ENCODE measurements at regions not wholly inside any gene's neighbourhood (a gene's known extent, or its start where the extent isn't known, plus 50 kb on each side); places are given as distances from the start of the nearest gene placed in this dataset.

- DNase-seq = no peak
Observed at GRCh38 chr7:159253657-159254056, 109.0 kb upstream of the VIPR2 start.

DNA sequence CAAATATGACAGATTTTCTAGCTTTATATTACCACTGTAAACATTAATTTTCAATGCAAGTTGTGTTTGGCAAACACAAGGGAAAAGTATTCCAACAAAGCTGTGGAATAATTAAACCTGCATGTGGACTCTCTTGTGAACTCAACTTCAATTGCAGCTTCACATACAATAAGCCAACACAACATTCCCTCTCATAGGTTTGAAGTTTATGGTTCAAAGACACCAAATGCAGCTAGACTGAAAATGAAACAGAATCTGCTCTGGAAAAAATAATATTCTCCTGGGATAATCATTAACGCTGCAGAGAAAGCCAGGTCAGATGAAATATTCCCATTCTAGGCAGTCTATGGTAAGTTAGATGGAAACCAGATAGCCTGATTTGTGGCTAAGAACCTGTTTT is 105.8 kb upstream of the VIPR2 start:
- DNase-seq = no peak

DNA sequence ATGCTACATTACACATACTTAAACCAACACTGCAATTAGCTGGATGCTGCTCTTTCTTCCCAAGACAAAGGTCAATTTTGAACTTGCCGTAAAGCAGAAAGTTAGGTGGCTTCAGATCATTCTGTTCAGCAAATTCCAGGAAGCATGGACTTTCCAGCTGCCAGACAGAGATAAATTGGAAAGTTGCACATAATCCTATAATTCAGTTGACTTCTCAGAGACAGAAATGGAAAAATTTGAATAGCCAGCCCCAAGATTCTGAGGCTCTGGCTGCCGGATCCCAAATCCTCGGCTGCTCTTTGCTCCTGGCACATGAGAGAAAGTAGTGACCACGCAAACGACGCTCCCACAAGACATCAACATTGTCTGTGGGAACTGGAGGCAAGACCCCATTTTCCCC is 105.0 kb upstream of the VIPR2 start:
- no peak for DNase-seq

DNA sequence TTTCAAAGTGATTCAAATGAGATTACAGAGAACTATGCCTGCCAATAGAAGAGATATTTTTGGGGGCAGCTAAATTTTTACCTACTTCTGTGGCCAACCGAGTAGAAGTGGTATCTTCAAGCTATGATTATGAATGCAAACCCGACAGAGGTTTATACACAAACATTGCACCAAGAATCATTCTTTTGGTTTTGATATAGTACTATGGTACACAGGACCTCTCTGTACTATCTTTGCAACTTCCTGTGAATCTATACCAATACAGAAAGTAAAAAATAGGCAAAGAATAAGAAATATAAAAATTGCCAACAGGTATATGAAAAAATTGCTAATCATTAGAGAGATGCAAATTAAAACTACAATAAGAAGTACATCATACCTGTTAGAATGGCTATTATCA is 103.2 kb upstream of the VIPR2 start:
- DNase-seq = no peak

GRCh38 chr7:159246702-159247480 is 102.2 kb upstream of the VIPR2 start:
- DNase-seq = no peak

DNA sequence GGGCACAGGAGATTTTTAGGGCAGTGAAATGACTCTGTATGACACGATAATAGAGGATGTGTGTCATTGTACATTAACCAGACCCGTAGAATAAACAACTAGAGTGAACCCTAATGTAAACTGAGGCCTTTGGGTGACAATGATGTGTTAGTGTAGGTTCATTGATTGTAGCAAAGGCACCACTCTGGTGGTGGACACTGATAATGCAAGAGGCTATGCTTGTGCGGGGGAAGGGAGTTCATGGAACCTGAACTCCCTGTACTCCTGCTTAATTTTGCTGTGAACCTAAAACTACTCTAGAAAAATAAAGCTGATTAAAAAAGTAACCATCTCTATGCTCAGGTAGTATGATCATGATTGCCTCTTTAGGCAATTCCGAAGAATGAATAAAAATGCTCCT is 96.3 kb upstream of the VIPR2 start:
- DNase-seq = no peak

- DNase-seq = no peak
Observed at GRCh38 chr7:159239028-159239427, 94.4 kb upstream of the VIPR2 start.

DNA sequence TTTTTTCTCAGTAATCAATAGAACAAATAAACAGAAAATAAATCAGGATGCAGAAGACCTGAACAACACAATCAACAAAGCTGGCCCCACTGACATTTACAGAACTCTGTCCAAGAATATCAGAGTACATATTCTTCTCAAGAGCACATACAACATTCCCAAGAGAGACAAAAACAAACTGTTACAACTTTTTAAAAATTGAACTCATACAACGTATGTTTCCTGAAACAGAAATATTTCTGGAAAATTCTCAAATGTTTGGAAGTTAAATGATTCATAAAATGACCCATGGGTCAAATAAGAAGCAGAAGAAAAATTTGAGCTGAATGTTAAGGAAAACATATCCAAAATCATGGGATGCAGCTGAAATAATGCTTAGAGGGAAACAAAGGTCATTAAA is 93.9 kb upstream of the VIPR2 start:
- DNase-seq = no peak

- DNase-seq = no peak
Observed at GRCh38 chr7:159237022-159237653, 92.5 kb upstream of the VIPR2 start.

DNA sequence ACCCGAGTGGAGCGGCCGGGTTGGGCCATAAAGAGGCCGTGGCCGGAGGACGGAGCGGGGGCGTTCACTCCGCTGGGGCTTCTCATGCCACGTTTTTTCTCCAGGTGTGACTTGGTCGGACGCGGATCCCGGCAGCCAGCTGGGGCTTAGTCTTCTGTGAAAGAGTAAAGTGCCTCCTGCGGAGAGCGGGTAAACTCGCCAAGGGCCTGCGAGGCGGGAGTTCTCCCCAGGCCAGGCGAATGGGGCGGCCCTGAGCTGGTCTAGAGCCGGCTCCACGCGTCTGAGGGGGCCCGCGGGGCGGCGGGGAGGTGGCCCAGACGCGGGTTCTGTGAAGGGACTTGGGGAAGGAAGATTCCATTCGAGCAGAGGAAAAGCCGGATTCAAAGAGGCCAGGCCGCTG is 86.3 kb upstream of the VIPR2 start:
- no peak for DNase-seq

DNA sequence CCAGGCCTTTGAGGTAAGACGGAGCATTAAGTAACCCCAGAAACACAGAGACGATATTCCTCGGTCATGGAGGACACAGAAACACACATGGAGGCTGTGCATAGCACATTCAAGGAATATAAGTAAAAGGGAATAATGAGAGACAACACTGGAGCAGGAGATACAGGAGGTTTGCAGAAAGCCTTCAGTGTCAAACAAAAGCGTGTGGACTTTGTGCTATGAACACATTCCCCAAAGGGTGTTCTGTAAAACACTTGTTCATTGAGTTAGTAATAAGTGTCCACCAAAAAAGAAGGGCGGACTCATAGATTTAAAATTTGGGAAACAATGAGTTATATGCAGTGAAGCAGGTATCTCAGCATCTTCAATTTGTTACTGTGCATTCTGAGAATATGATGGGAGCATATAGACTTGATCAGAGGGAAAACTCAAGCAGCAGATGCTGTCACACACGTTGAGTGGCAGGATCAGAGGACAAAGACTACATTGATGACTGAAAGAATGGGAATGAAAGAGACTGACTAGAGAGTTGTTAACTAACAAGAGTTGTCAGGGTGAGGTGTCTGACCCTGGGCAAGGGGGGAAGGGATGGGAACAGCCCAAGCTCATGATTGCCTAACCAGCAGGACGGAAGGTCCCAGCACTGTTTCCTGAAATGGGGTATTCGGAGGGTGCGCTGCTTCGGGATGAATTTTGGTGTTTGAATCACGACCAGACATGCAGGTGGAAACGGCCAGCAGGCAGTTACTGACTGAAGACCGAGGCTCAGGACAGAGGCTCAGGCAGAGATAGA is 85.2 kb upstream of the VIPR2 start:
- DNase-seq = no peak

GRCh38 chr7:159227433-159227832 is 82.8 kb upstream of the VIPR2 start:
- DNase-seq = no peak

DNA sequence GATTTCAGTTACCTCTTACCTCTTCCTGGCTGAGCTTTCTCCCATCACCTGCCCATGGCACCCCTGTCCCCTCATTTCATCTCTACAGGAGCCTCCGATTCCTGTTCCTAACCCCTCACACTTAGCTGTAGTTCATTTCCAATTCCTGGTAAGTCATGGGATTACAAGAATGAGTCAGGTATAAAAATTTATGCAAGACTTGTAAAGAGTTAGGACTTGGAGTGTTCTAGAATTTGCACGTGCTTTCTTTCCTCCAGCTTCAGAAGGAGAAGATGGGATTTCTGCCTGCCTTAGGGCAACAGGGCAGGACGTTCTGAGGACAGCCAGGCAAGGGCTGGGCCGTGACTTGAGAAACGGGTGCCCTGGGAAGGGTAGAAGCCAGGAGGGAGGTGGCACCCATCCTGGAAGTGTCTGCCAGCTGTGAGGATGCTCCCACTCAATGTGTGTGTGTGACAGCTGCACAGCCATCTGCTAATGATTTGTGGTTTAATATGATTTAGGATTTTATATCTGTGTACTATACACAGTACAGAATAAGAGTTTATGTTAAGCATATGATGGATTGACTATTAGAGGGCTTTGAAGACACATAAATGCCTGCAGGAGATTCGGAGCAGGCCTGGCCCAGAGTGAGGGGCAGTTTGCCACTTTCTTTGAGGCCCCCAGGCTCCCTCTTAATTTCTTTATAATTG is 81.5 kb upstream of the VIPR2 start:
- no peak for DNase-seq

GRCh38 chr7:159218607-159219006 is 73.9 kb upstream of the VIPR2 start:
- DNase-seq = no peak

DNA sequence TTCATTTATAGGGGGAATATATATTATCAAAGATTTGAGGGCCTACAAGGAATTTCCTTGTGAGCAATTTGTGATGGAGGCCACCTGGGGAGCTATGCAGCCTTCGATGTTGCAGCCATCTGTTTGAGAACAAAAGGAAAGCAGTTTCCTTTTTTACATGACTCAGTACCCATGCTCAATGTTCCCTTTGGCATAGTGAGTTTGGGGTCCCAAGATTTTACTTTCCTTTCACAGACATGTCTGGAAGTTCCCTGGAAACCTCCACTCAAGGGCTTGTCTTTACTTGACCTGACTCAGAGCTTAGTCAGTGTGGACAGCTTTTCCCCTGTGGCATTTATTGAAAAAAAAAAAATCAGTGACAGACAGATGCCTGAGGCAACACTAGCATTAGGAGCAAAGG is 73.5 kb upstream of the VIPR2 start:
- no peak for DNase-seq

- no peak for DNase-seq
Observed at GRCh38 chr7:159215076-159215475, 70.4 kb upstream of the VIPR2 start.

GRCh38 chr7:159213253-159213652 is 68.6 kb upstream of the VIPR2 start:
- DNase-seq = no peak

- no peak for DNase-seq
Observed at GRCh38 chr7:159212226-159212625, 67.6 kb upstream of the VIPR2 start.

DNA sequence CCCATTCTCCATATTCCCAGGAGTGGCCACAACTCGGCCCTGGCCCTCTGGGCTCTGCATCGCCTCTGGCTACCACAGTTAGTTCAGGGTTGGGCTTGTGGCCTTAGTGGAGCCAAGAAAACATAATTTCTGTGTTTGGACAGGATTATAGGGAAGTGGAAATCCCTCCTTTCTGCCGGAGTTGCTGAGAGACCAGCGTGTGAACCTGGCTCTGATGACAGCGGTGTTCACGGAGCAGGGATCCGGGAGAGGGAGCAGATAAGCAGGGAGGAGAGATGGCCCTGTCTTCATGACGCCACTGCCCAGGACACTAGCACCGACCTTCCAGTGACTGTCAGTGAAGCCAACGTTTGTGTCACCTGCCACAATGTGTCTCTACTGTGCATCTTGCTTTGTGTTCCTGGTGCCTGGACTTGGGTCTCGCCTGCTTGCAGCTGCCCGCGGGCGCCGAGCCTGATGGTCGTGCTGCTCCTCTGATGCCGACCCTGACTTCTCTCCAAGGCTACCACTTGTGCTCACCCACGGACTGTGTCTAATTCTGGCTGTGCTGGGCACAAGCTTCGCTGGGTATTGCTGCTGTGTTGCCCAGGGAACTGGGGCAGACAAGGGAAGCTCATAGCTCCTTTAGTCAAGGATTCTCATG is 67.0 kb upstream of the VIPR2 start:
- DNase-seq = no peak

GRCh38 chr7:159210581-159211235 is 66.0 kb upstream of the VIPR2 start:
- no peak for DNase-seq

- DNase-seq = no peak
Observed at GRCh38 chr7:159209429-159209828, 64.8 kb upstream of the VIPR2 start.

DNA sequence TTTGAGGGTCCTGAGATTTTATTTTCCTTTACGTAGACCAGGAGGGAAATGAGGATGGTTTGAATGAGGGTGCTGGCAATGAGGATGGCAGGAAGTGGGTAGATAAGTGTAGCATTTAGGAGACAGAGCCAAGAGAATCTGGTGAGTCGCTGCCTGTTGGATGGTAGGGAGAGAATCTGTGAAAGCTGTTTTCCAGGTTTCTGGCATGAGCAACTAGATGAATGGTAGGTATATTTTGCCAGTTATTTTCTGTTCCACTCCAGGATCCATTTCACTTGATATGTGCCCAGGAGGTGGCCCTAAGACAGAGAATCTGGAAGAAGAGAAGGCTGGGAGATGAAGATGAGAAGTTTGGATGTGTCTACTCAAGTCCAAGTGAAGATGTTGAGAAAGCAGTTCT is 63.3 kb upstream of the VIPR2 start:
- DNase-seq = no peak

Measured in hematopoietic multipotent progenitor cell treated with erythropoietin and hydrocortisone succinate and interleukin-3 and kit ligand, for 6 days (in vitro differentiated cells).